ENCODE measurements at regions not wholly inside any gene's neighbourhood (a gene's known extent, or its start where the extent isn't known, plus 50 kb on each side); places are given as distances from the start of the nearest gene placed in this dataset.

GRCh38 chr5:66329078-66329477 is 185.0 kb downstream of the SREK1 start:
- TF ChIP-seq GLMP (CRISPR knock-in tag; IDR thresholded peaks at IDR 0.05; ENCODE audit: borderline replicate concordance) (no peak), ZNF691 (CRISPR knock-in tag; IDR thresholded peaks at IDR 0.05; ENCODE audit: borderline replicate concordance, low read depth) (no peak), ZNF296 (CRISPR knock-in tag; conservative IDR thresholded peaks at IDR 0.05) (no peak), NFIB (CRISPR knock-in tag; IDR thresholded peaks at IDR 0.05; ENCODE audit: borderline replicate concordance) (no peak), ZSCAN12 (CRISPR knock-in tag; IDR thresholded peaks at IDR 0.05) (no peak), ZNF496 (CRISPR knock-in tag; IDR thresholded peaks at IDR 0.05; ENCODE audit: insufficient replicate concordance) (no peak), ZNF282 (IDR thresholded peaks at IDR 0.05; ENCODE audit: partially characterized antibody) (no peak), EEA1 (CRISPR knock-in tag; IDR thresholded peaks at IDR 0.05; ENCODE audit: borderline replicate concordance) (no peak)
- Histone ChIP-seq H3K36me3 (replicated peaks in 1 of 2; ENCODE audit: control insufficient read depth in 1 of 2, insufficient read depth in 2 of 2, low read length in 2 of 2) (no peaks in the 10 kb centered on the region), H3K4me3 (replicated peaks in 1 of 3; ENCODE audit: insufficient read depth in 1 of 3, low read depth in 2 of 3, low read length in 3 of 3) (no peak overlapping the region), H3K79me2 (ENCODE audit: insufficient read depth, low read length) (no peaks in the 10 kb centered on the region), H3K4me2 (ENCODE audit: low read depth, low read length) (no peak overlapping the region), H3K27me3 (ENCODE audit: control insufficient read depth in 1 of 2, insufficient read depth in 2 of 2, low read length in 2 of 2) (0 out of 5 replicates have a peak, but pooled peaks cover 0 to 4% of the 10 kb centered on the region in 2 experiments), H3K27ac (ENCODE audit: extremely low read length, insufficient read depth, low read length) (no peak overlapping the region), H4K20me1 (ENCODE audit: insufficient read depth, low read length) (no peaks in the 10 kb centered on the region), H2AFZ (ENCODE audit: low read length) (no peak overlapping the region), H3K9ac (ENCODE audit: insufficient read depth, low read depth, low read length) (no peak overlapping the region), H3K9me3 (ENCODE audit: low read length) (no peaks in the 10 kb centered on the region), H3K4me1 (ENCODE audit: insufficient read depth, low read length) (no peaks in the 10 kb centered on the region)
- POLR2A ChIA-PET = no interaction called here
- FAIRE-seq = no peak
- BruUV-seq (replicated peaks) = no TSS peak
- CTCF ChIA-PET (ENCODE audit: low intra/inter-chr PET ratio, low total read pairs) = no interaction called here
- in situ Hi-C loops (cut with HindIII; ENCODE audit: extremely low pct_ligation_motif_present, low pct_unique_long_range_greater_than_20kb) (no loop called here), intact Hi-C loops (cut with micrococcal nuclease; ENCODE audit: unreplicated experiment) (no loop called here)
- 0% methylated on average over 3 of the region's 3 CpGs for WGBS (ENCODE audit: low lambda C conversion rate)
- no peak for ATAC-seq
- no peak for DNase-seq (ENCODE audit: low spot score)
